DOHH2 (cell line): ENCODE measurements at regions not wholly inside any gene's neighbourhood (a gene's known extent, or its start where the extent isn't known, plus 50 kb on each side); places are given as distances from the start of the nearest gene placed in this dataset.

ENCODE experiments used
- EZH2phosphoT487 ChIP-seq: fragments of 200-600 bp; sonication (generic); IDR thresholded peaks from 2 replicates; pipeline ENCODE4 v1.6.1; 2017; ENCODE audit warnings: borderline replicate concordance, mild to moderate bottlenecking, antibody characterized with exemption, low read length, moderate library complexity, mixed read lengths
- TF ChIP-seq, protein P1 (sequence below): fragments of 200-600 bp; sonication (generic); IDR thresholded peaks from one replicate; pipeline ENCODE4 v1.5.1; 2014; ENCODE audit warnings: antibody characterized with exemption, mild to moderate bottlenecking, low read depth, low read length; ENCODE audit not compliant: poor library complexity, severe bottlenecking

DNA sequence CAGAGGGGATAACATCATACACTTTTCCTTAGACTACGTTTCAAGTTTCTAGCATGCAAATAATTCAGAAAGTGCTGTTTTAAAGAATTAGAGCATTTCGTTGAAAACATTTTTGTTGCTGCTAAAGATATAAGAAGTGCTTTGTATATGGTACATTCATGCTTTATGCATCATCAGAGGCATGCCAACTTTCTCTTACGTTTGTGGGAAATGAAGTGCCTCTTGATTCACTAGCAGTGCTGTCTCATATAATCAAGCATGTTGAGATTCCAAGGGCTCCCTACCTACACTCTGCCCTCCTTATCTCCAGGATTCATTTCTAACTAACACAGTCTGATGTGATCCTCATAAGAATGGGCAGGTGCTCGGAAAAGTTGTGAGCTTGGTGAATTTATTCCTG, 748.6 kb upstream of the DDX18 start:
- TF ChIP-seq, protein P1, sequence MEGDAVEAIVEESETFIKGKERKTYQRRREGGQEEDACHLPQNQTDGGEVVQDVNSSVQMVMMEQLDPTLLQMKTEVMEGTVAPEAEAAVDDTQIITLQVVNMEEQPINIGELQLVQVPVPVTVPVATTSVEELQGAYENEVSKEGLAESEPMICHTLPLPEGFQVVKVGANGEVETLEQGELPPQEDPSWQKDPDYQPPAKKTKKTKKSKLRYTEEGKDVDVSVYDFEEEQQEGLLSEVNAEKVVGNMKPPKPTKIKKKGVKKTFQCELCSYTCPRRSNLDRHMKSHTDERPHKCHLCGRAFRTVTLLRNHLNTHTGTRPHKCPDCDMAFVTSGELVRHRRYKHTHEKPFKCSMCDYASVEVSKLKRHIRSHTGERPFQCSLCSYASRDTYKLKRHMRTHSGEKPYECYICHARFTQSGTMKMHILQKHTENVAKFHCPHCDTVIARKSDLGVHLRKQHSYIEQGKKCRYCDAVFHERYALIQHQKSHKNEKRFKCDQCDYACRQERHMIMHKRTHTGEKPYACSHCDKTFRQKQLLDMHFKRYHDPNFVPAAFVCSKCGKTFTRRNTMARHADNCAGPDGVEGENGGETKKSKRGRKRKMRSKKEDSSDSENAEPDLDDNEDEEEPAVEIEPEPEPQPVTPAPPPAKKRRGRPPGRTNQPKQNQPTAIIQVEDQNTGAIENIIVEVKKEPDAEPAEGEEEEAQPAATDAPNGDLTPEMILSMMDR = no peak
- no peak for TF ChIP-seq EZH2phosphoT487
